ENCODE measurements at regions not wholly inside any gene's neighbourhood (a gene's known extent, or its start where the extent isn't known, plus 50 kb on each side); places are given as distances from the start of the nearest gene placed in this dataset.

GRCh38 chr7:106773228-106773627 is 91.9 kb upstream of the PIK3CG start:
- TF ChIP-seq ZNF274 (IDR thresholded peaks at IDR 0.05; ENCODE audit: low read depth, low read length) (no peak), YY1 (IDR thresholded peaks at IDR 0.05; ENCODE audit: insufficient read depth, insufficient read length) (no peak)
